OCI-LY7 (cell line): ENCODE measurements at regions not wholly inside any gene's neighbourhood (a gene's known extent, or its start where the extent isn't known, plus 50 kb on each side); places are given as distances from the start of the nearest gene placed in this dataset.

ENCODE experiments used
- EZH2phosphoT487 ChIP-seq: fragments of 200-600 bp; sonication (generic); IDR thresholded peaks from 2 replicates; pipeline ENCODE4 v1.6.1; 2018; ENCODE audit warnings: low read depth, borderline replicate concordance, mild to moderate bottlenecking, mixed run types, antibody characterized with exemption, low read length, moderate library complexity, mixed read lengths
- TF ChIP-seq, protein P1 (sequence below): fragments of 200-600 bp; sonication (generic); conservative IDR thresholded peaks from 2 replicates; pipeline ENCODE4 v1.5.1; 2014; ENCODE audit warnings: mild to moderate bottlenecking, antibody characterized with exemption, low read length, moderate library complexity, mixed read lengths

GRCh38 chr14:56400109-56400825 lies 179.3 kb upstream of the TMEM260 start:
- TF ChIP-seq, protein P1, sequence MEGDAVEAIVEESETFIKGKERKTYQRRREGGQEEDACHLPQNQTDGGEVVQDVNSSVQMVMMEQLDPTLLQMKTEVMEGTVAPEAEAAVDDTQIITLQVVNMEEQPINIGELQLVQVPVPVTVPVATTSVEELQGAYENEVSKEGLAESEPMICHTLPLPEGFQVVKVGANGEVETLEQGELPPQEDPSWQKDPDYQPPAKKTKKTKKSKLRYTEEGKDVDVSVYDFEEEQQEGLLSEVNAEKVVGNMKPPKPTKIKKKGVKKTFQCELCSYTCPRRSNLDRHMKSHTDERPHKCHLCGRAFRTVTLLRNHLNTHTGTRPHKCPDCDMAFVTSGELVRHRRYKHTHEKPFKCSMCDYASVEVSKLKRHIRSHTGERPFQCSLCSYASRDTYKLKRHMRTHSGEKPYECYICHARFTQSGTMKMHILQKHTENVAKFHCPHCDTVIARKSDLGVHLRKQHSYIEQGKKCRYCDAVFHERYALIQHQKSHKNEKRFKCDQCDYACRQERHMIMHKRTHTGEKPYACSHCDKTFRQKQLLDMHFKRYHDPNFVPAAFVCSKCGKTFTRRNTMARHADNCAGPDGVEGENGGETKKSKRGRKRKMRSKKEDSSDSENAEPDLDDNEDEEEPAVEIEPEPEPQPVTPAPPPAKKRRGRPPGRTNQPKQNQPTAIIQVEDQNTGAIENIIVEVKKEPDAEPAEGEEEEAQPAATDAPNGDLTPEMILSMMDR: no peak
- no peak for TF ChIP-seq EZH2phosphoT487
